ENCODE measurements at regions not wholly inside any gene's neighbourhood (a gene's known extent, or its start where the extent isn't known, plus 50 kb on each side); places are given as distances from the start of the nearest gene placed in this dataset.
"Not testable (repeated sequence)": the region's sequence is repeated elsewhere in the genome, so short reads cannot be mapped to it uniquely, and the experiment has no call there.

- DNase-seq = no peak
These were observed 422.1 kb downstream of the RAB38 start for GRCh38 chr11:87753143-87753542.

- DNase-seq = no peak
These were observed 432.2 kb downstream of the RAB38 start for GRCh38 chr11:87743007-87743406.

- DNase-seq = no peak
These were observed 434.3 kb downstream of the RAB38 start for GRCh38 chr11:87740968-87741367.

- DNase-seq = no peak
These were observed 434.8 kb downstream of the RAB38 start for GRCh38 chr11:87740451-87740850.

GRCh38 chr11:87739766-87740165 is 435.5 kb downstream of the RAB38 start:
- peak; percentile 64 for DNase-seq

- DNase-seq = no peak
These were observed 436.0 kb downstream of the RAB38 start for GRCh38 chr11:87739261-87739660.

- DNase-seq = no peak
These were observed 438.3 kb downstream of the RAB38 start for GRCh38 chr11:87736928-87737327.

- peak; percentile 39 for DNase-seq
These were observed 448.7 kb downstream of the RAB38 start for GRCh38 chr11:87726506-87726905.

GRCh38 chr11:87724358-87724757 is 450.9 kb downstream of the RAB38 start:
- DNase-seq = no peak

- peak; percentile 18 for DNase-seq
These were observed 452.3 kb downstream of the RAB38 start for GRCh38 chr11:87722756-87723565.

- peak; percentile 27 for DNase-seq
These were observed 455.7 kb downstream of the RAB38 start for GRCh38 chr11:87719326-87720073.

- no peak for DNase-seq
These were observed 462.4 kb downstream of the RAB38 start for GRCh38 chr11:87712802-87713202.

GRCh38 chr11:87712391-87712790 is 462.9 kb downstream of the RAB38 start:
- DNase-seq = no peak

GRCh38 chr11:87703589-87703988 is 471.7 kb downstream of the RAB38 start:
- DNase-seq = not testable (repeated sequence)

GRCh38 chr11:87675993-87676392 is 499.2 kb downstream of the RAB38 start:
- no peak for DNase-seq

GRCh38 chr11:87666730-87667129 is 508.5 kb downstream of the RAB38 start:
- no peak for DNase-seq

- DNase-seq = no peak
These were observed 513.0 kb downstream of the RAB38 start for GRCh38 chr11:87662287-87662686.

GRCh38 chr11:87660926-87661660 is 514.1 kb downstream of the RAB38 start:
- no peak for DNase-seq

GRCh38 chr11:87659807-87660206 is 515.4 kb downstream of the RAB38 start:
- no peak for DNase-seq

GRCh38 chr11:87645626-87646025 is 529.6 kb downstream of the RAB38 start:
- DNase-seq = no peak

GRCh38 chr11:87639753-87640364 is 535.4 kb downstream of the RAB38 start:
- no peak for DNase-seq

- no peak for DNase-seq
These were observed 540.2 kb downstream of the RAB38 start for GRCh38 chr11:87635001-87635400.

- no peak for DNase-seq
These were observed 540.9 kb downstream of the RAB38 start for GRCh38 chr11:87634331-87634730.

Data from fibroblast of upper back skin (primary cell).